Activated B cell treated with CpG ODN at 0.5 μM for 24 hours (primary cell): ENCODE measurements at regions not wholly inside any gene's neighbourhood (a gene's known extent, or its start where the extent isn't known, plus 50 kb on each side); places are given as distances from the start of the nearest gene placed in this dataset.

ENCODE experiments used
- ATAC-seq: fragments of 200-7000 bp; cut with Tn5 transposase; one replicate; pipeline ENCODE4 v1.10.0; 2021; ENCODE audit warnings: low read depth, mild to moderate bottlenecking, moderate library complexity
- CTCF ChIA-PET: fragments of 350-600 bp; sonication (Branson Sonifier 250); formaldehyde crosslinking; loops from one replicate; lab custom pipeline; 2021; ENCODE audit warnings: antibody characterized with exemption; lab: Charles Lee
- POLR2A ChIA-PET: fragments of 350-600 bp; sonication (Branson Sonifier 250); formaldehyde crosslinking; loops from one replicate; lab custom pipeline; 2021; ENCODE audit warnings: antibody characterized with exemption; lab: Charles Lee
- DNase-seq: peaks from one replicate; pipeline ENCODE4 v3.0.0; 2022
- H3K27ac Mint-ChIP-seq: one replicate; pipeline ENCODE4 v1.8.0; 2020; ENCODE audit warnings: mixed read lengths
- H3K27me3 Mint-ChIP-seq: one replicate; pipeline ENCODE4 v1.8.0; 2021; ENCODE audit warnings: mixed read lengths
- H3K36me3 Mint-ChIP-seq: one replicate; pipeline ENCODE4 v1.8.0; 2021; ENCODE audit warnings: low read depth, mixed read lengths
- H3K4me1 Mint-ChIP-seq: one replicate; pipeline ENCODE4 v1.8.0; 2021; ENCODE audit warnings: mixed read lengths
- H3K4me3 Mint-ChIP-seq: one replicate; pipeline ENCODE4 v1.8.0; 2020; ENCODE audit warnings: mild to moderate bottlenecking, mixed read lengths
- H3K9me3 Mint-ChIP-seq: one replicate; pipeline ENCODE4 v1.8.0; 2020; ENCODE audit warnings: mixed read lengths
- intact Hi-C: fragments of 100-400 bp; cut with micrococcal nuclease; formaldehyde crosslinking; loops from one replicate; pipeline ENCODE4 v1.15.1; 2024
- TF ChIP-seq, protein P1 (sequence below): fragments of 200-600 bp; IDR thresholded peaks from one replicate; pipeline ENCODE4 v1.8.0; 2022; ENCODE audit warnings: antibody characterized with exemption, mild to moderate bottlenecking

DNA sequence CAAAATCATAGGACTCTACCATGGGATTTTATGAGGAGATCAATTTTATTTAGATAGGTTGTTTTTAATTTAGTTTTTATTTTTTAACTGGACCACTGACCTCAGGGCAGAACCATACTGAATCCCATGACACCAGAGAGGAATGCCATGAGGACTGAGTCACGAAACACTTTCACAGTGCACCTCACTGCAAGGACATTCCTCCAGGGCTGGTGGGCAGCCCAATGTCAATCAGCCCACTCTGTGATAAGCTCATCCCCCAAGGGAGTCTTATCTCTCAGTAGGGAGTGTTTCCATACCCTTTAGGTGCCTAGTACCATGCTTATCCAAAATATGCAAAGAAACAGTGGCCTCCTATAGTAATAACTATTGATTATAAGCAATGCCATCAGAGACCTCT lies 224.5 kb upstream of the CDH6 start:
- DNase-seq (no peak), ATAC-seq (no peak)
- CTCF ChIA-PET, result no interaction called here
- no peak overlapping the region for H3K4me3 Mint-ChIP-seq
- intact Hi-C loops, result no loop called here
- POLR2A ChIA-PET, result no interaction called here
- H3K36me3 Mint-ChIP-seq, result no peaks in the 10 kb centered on the region
- H3K27me3 Mint-ChIP-seq, result no peaks in the 10 kb centered on the region
- H3K4me1 Mint-ChIP-seq, result no peaks in the 10 kb centered on the region
- H3K27ac Mint-ChIP-seq, result no peak overlapping the region
- peaks cover 12% of the 10 kb centered on the region for H3K9me3 Mint-ChIP-seq
- TF ChIP-seq, protein P1, sequence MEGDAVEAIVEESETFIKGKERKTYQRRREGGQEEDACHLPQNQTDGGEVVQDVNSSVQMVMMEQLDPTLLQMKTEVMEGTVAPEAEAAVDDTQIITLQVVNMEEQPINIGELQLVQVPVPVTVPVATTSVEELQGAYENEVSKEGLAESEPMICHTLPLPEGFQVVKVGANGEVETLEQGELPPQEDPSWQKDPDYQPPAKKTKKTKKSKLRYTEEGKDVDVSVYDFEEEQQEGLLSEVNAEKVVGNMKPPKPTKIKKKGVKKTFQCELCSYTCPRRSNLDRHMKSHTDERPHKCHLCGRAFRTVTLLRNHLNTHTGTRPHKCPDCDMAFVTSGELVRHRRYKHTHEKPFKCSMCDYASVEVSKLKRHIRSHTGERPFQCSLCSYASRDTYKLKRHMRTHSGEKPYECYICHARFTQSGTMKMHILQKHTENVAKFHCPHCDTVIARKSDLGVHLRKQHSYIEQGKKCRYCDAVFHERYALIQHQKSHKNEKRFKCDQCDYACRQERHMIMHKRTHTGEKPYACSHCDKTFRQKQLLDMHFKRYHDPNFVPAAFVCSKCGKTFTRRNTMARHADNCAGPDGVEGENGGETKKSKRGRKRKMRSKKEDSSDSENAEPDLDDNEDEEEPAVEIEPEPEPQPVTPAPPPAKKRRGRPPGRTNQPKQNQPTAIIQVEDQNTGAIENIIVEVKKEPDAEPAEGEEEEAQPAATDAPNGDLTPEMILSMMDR, result no peak

DNA sequence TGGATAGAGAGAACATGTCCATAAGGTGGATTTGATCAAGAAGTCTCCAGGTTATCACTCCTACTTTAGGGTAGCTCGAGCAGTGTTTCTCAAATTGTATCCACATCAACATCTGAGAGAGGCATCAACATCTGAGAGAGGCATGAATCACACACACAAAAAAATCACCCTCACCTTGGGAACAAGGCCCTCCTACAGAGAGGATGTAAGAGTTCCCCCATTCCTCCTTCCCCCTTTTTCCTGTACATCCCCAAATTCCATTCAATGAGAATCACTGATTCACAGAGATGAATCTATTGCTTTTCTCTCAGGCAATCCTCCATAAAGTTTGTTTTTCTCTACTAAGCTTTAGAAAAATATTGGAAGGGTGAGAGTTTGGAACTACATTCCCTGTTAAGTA lies 233.4 kb upstream of the CDH6 start:
- H3K27ac Mint-ChIP-seq, result no peak overlapping the region
- no peak for DNase-seq
- no peaks in the 10 kb centered on the region for H3K27me3 Mint-ChIP-seq
- TF ChIP-seq, protein P1, result no peak
- ChIA-PET CTCF (no interaction called here), POLR2A (no interaction called here)
- ATAC-seq, result no peak
- H3K36me3 Mint-ChIP-seq, result no peaks in the 10 kb centered on the region
- no peaks in the 10 kb centered on the region for H3K4me1 Mint-ChIP-seq
- intact Hi-C loops, result no loop called here
- no peak overlapping the region for H3K4me3 Mint-ChIP-seq
- peaks cover 5% of the 10 kb centered on the region for H3K9me3 Mint-ChIP-seq

DNA sequence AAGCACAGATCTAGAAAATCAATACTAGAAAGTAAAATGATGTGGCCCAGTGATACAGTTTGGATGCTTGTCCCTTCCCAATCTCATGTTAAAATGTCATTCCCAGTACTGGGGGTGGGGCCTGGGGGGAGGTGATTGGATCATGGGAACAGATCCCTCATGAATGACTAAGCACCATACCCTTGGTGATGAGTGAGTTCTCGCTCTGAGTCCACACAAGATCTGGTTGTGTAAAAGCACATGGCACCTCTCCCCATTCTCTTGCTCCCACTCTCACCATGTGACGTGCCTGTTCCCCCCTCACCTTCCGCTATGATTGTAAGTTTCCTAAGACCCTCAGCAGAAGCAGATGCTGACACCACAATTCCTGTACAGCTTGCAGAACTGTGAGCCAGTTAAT lies 234.2 kb upstream of the CDH6 start:
- DNase-seq (no peak), ATAC-seq (no peak)
- H3K27ac Mint-ChIP-seq, result no peak overlapping the region
- H3K4me1 Mint-ChIP-seq, result no peaks in the 10 kb centered on the region
- H3K9me3 Mint-ChIP-seq, result peaks cover 6% of the 10 kb centered on the region
- ChIA-PET CTCF (no interaction called here), POLR2A (no interaction called here)
- no peak overlapping the region for H3K4me3 Mint-ChIP-seq
- intact Hi-C loops, result no loop called here
- no peaks in the 10 kb centered on the region for H3K27me3 Mint-ChIP-seq
- TF ChIP-seq, protein P1, result no peak
- no peaks in the 10 kb centered on the region for H3K36me3 Mint-ChIP-seq

DNA sequence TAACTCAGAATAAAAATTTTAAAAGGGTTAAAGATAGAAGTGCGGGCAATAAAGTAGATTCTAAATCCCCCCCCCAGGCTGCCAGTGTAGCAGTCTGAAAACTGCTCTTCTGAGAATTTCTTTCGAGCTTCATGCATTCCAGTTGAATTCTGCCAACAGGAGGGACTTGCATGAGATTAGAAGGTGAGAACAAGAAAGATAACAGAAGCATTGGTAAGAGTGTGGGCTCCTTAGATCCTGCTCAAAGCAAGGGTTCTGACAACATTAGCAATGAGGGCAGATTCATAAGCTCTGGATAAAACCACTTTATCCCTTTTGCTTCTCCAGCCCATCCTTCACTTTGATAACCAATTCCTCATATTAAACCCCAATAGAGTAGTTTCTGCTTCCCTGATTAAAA lies 235.9 kb upstream of the CDH6 start:
- H3K27ac Mint-ChIP-seq, result no peak overlapping the region
- ChIA-PET CTCF (no interaction called here), POLR2A (no interaction called here)
- no peaks in the 10 kb centered on the region for H3K27me3 Mint-ChIP-seq
- intact Hi-C loops, result no loop called here
- DNase-seq (no peak), ATAC-seq (no peak)
- H3K36me3 Mint-ChIP-seq, result no peaks in the 10 kb centered on the region
- H3K9me3 Mint-ChIP-seq, result peaks cover 5% of the 10 kb centered on the region
- TF ChIP-seq, protein P1, result no peak
- no peak overlapping the region for H3K4me3 Mint-ChIP-seq
- no peaks in the 10 kb centered on the region for H3K4me1 Mint-ChIP-seq

DNA sequence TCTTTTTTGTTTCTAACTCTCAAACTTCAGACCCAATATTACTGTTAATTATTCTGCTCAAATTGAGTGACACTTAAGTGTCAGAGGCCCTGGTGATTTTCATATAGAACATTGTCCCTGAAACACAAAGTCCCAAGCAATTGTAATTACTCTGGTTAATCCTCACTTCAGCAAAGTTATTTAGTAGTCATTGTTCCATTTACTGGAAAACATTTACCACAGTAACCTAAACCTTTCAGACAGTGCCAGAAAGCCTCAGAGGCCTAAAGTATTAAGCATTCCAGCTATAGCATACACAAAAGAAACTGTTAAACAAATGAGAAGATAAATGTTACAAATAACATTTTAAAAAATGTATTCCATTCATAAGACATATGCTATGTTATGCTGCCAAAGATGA lies 237.2 kb upstream of the CDH6 start:
- no peaks in the 10 kb centered on the region for H3K27me3 Mint-ChIP-seq
- POLR2A ChIA-PET, result no interaction called here
- no peak overlapping the region for H3K27ac Mint-ChIP-seq
- H3K36me3 Mint-ChIP-seq, result no peaks in the 10 kb centered on the region
- H3K9me3 Mint-ChIP-seq, result peaks cover 10% of the 10 kb centered on the region
- H3K4me3 Mint-ChIP-seq, result no peak overlapping the region
- H3K4me1 Mint-ChIP-seq, result no peaks in the 10 kb centered on the region
- TF ChIP-seq, protein P1, result no peak
- ATAC-seq (no peak), DNase-seq (no peak)
- CTCF ChIA-PET, result no interaction called here
- intact Hi-C loops, result no loop called here
